Chondrocyte (in vitro differentiated cells): ENCODE measurements at regions not wholly inside any gene's neighbourhood (a gene's known extent, or its start where the extent isn't known, plus 50 kb on each side); places are given as distances from the start of the nearest gene placed in this dataset.
"Not testable (repeated sequence)": the region's sequence is repeated elsewhere in the genome, so short reads cannot be mapped to it uniquely, and the experiment has no call there.

ENCODE experiments used
- DNase-seq: peaks from one replicate; pipeline ENCODE4 v3.0.0; 2021; ENCODE audit warnings: mixed read lengths, low spot score
- H3K27ac Mint-ChIP-seq: one replicate; pipeline ENCODE4 v1.8.0; 2021; ENCODE audit warnings: mild to moderate bottlenecking, moderate library complexity, mixed read lengths; ENCODE audit not compliant: unreplicated experiment
- H3K27me3 Mint-ChIP-seq: 2 replicates; pipeline ENCODE4 v1.8.0; 2021; ENCODE audit warnings: low read depth, mixed read lengths
- H3K36me3 Mint-ChIP-seq: 2 replicates; pipeline ENCODE4 v1.8.0; 2021; ENCODE audit warnings: low read depth, mixed read lengths
- H3K4me1 Mint-ChIP-seq: 2 replicates; pipeline ENCODE4 v1.8.0; 2021; ENCODE audit warnings: low read depth, mild to moderate bottlenecking, mixed read lengths
- H3K4me3 Mint-ChIP-seq: one replicate; pipeline ENCODE4 v1.8.0; 2021; ENCODE audit warnings: mild to moderate bottlenecking, moderate library complexity, mixed read lengths; ENCODE audit not compliant: unreplicated experiment
- H3K9me3 Mint-ChIP-seq: 2 replicates; pipeline ENCODE4 v1.8.0; 2021; ENCODE audit warnings: low read depth, mixed read lengths
- CTCF ChIP-seq: fragments of 200-600 bp; sonication (generic); IDR thresholded peaks from 2 replicates; pipeline ENCODE4 v1.5.0; 2021; ENCODE audit warnings: antibody characterized with exemption, mild to moderate bottlenecking, moderate library complexity

GRCh38 chr12:71276541-71276940 lies 118.7 kb upstream of the TSPAN8 start:
- Mint-ChIP-seq H3K27ac (peak overlapping the region; percentile 52), H3K4me1 (peaks cover 10% of the 10 kb centered on the region)
- DNase-seq, result no peak

GRCh38 chr12:71270794-71271193 lies 113.0 kb upstream of the TSPAN8 start:
- not testable (repeated sequence) for H3K9me3 Mint-ChIP-seq, H3K4me1 Mint-ChIP-seq

More at GRCh38 chr12:71276541-71276940, 118.7 kb upstream of the TSPAN8 start:
- Mint-ChIP-seq H3K9me3 (no peaks in the 10 kb centered on the region), H3K27me3 (no peaks in the 10 kb centered on the region), H3K36me3 (no peaks in the 10 kb centered on the region), H3K4me3 (no peak overlapping the region)
- no peak for TF ChIP-seq CTCF

GRCh38 chr12:71270057-71270456 lies 112.3 kb upstream of the TSPAN8 start:
- Mint-ChIP-seq H3K9me3 (no peaks in the 10 kb centered on the region), H3K36me3 (no peaks in the 10 kb centered on the region), H3K4me3 (no peak overlapping the region), H3K27ac (no peak overlapping the region), H3K27me3 (peaks cover 3% of the 10 kb centered on the region), H3K4me1 (no peaks in the 10 kb centered on the region)
- DNase-seq, result no peak
- no peak for TF ChIP-seq CTCF

More at GRCh38 chr12:71270794-71271193, 113.0 kb upstream of the TSPAN8 start:
- H3K4me3 Mint-ChIP-seq, H3K27ac Mint-ChIP-seq, H3K27me3 Mint-ChIP-seq, H3K36me3 Mint-ChIP-seq, DNase-seq: not testable (repeated sequence)

- H3K36me3 Mint-ChIP-seq, result no peaks in the 10 kb centered on the region
- no peak overlapping the region for H3K27ac Mint-ChIP-seq
- DNase-seq, result no peak
- H3K27me3 Mint-ChIP-seq, result peaks cover 3% of the 10 kb centered on the region
- H3K4me3 Mint-ChIP-seq, result no peak overlapping the region
- no peaks in the 10 kb centered on the region for H3K9me3 Mint-ChIP-seq
- no peak for TF ChIP-seq CTCF
- H3K4me1 Mint-ChIP-seq, result no peaks in the 10 kb centered on the region
These were observed 111.4 kb upstream of the TSPAN8 start for GRCh38 chr12:71269281-71269598.

GRCh38 chr12:71268598-71269280 lies 110.9 kb upstream of the TSPAN8 start:
- H3K36me3 Mint-ChIP-seq, result no peaks in the 10 kb centered on the region
- TF ChIP-seq CTCF, result no peak
- no peaks in the 10 kb centered on the region for H3K9me3 Mint-ChIP-seq
- no peak overlapping the region for H3K27ac Mint-ChIP-seq
- H3K4me3 Mint-ChIP-seq, result no peak overlapping the region
- H3K27me3 Mint-ChIP-seq, result peaks cover 3% of the 10 kb centered on the region
- H3K4me1 Mint-ChIP-seq, result no peaks in the 10 kb centered on the region
- no peak for DNase-seq

GRCh38 chr12:71266606-71267005 lies 108.8 kb upstream of the TSPAN8 start:
- no peak for DNase-seq
- Mint-ChIP-seq H3K4me3 (no peak overlapping the region), H3K36me3 (no peaks in the 10 kb centered on the region), H3K4me1 (no peaks in the 10 kb centered on the region), H3K27me3 (peaks cover 3% of the 10 kb centered on the region), H3K27ac (no peak overlapping the region), H3K9me3 (no peaks in the 10 kb centered on the region)
- no peak for TF ChIP-seq CTCF

GRCh38 chr12:71265731-71266130 lies 107.9 kb upstream of the TSPAN8 start:
- not testable (repeated sequence) for H3K4me3 Mint-ChIP-seq, H3K27ac Mint-ChIP-seq, H3K4me1 Mint-ChIP-seq, H3K27me3 Mint-ChIP-seq, H3K36me3 Mint-ChIP-seq, H3K9me3 Mint-ChIP-seq, DNase-seq
